ENCODE measurements at regions not wholly inside any gene's neighbourhood (a gene's known extent, or its start where the extent isn't known, plus 50 kb on each side); places are given as distances from the start of the nearest gene placed in this dataset.

DNA sequence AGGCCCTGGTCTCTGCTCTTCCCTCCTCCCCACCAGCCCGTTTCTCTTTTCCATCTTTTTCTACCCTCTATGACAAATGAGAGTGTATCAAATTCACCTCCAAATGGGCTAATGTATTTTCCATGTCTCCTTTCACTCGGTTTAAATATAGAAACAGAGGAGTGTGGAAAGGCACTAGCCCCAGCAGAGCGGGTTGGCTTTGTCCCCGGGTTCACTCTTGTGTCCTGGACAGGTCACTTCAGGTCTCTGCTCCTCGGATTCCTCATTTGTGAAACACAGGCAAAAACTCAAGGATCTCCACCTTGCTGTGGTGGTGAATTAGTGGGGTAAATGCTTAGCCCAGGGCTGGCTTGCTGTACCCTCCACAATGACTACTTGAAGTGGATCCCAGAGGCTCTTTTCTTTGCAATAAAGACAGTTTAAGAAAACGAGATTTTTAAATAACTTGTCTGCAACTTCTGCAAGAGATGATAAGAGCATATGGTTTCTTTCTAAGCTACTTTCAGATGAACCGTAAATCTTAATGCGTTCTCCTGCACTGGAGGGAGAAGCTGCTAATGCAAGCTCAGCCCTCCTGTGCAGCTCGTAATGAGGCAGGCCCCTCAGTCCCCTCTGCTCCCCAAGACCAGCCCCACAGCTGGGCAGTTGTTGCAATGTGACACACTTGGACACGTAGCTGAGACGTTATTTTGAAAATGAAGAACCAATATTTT lies 292.9 kb downstream of the THBS2 start:
- TF ChIP-seq CTCF (IDR thresholded peaks at IDR 0.05) (no peak), EZH2 (IDR thresholded peaks at IDR 0.05; ENCODE audit: borderline replicate concordance, insufficient read depth, low read depth, low read length, poor library complexity, severe bottlenecking) (no peak)

Measured in B cell (primary cell).